ENCODE measurements at regions not wholly inside any gene's neighbourhood (a gene's known extent, or its start where the extent isn't known, plus 50 kb on each side); places are given as distances from the start of the nearest gene placed in this dataset.

- DNase-seq (ENCODE audit: low read depth) = no peak
- TF ChIP-seq CTCF (IDR thresholded peaks at IDR 0.05; ENCODE audit: control insufficient read depth, insufficient read depth, low read depth, low read length, missing control alignments) = no peak
- no peak overlapping the region for H3K4me3 ChIP-seq (ENCODE audit: control insufficient read depth, low read depth, low read length)
Observed at GRCh38 chr19:29019403-29019802, 193.5 kb downstream of the UQCRFS1 start.

GRCh38 chr19:29018542-29018941, 194.4 kb downstream of the UQCRFS1 start:
- no peak overlapping the region for H3K4me3 ChIP-seq (ENCODE audit: control insufficient read depth, low read depth, low read length)
- no peak for DNase-seq (ENCODE audit: low read depth)
- TF ChIP-seq CTCF (IDR thresholded peaks at IDR 0.05; ENCODE audit: control insufficient read depth, insufficient read depth, low read depth, low read length, missing control alignments) = no peak

- no peak for TF ChIP-seq CTCF (IDR thresholded peaks at IDR 0.05; ENCODE audit: control insufficient read depth, insufficient read depth, low read depth, low read length, missing control alignments)
- no peak for DNase-seq (ENCODE audit: low read depth)
- H3K4me3 ChIP-seq (ENCODE audit: control insufficient read depth, low read depth, low read length) = no peak overlapping the region
Observed at GRCh38 chr19:29017788-29018187, 195.2 kb downstream of the UQCRFS1 start.

GRCh38 chr19:29016926-29017760, 195.8 kb downstream of the UQCRFS1 start:
- no peak for DNase-seq (ENCODE audit: low read depth)
- TF ChIP-seq CTCF (IDR thresholded peaks at IDR 0.05; ENCODE audit: control insufficient read depth, insufficient read depth, low read depth, low read length, missing control alignments) = no peak
- no peak overlapping the region for H3K4me3 ChIP-seq (ENCODE audit: control insufficient read depth, low read depth, low read length)

GRCh38 chr19:29016353-29016752, 196.6 kb downstream of the UQCRFS1 start:
- DNase-seq (ENCODE audit: low read depth) = no peak
- no peak overlapping the region for H3K4me3 ChIP-seq (ENCODE audit: control insufficient read depth, low read depth, low read length)
- no peak for TF ChIP-seq CTCF (IDR thresholded peaks at IDR 0.05; ENCODE audit: control insufficient read depth, insufficient read depth, low read depth, low read length, missing control alignments)

- H3K4me3 ChIP-seq (ENCODE audit: control insufficient read depth, low read depth, low read length) = no peak overlapping the region
- DNase-seq (ENCODE audit: low read depth) = no peak
- no peak for TF ChIP-seq CTCF (IDR thresholded peaks at IDR 0.05; ENCODE audit: control insufficient read depth, insufficient read depth, low read depth, low read length, missing control alignments)
Observed at GRCh38 chr19:29015569-29015968, 197.4 kb downstream of the UQCRFS1 start.
